ENCODE measurements at regions not wholly inside any gene's neighbourhood (a gene's known extent, or its start where the extent isn't known, plus 50 kb on each side); places are given as distances from the start of the nearest gene placed in this dataset.

- TF ChIP-seq POLR2A (IDR thresholded peaks at IDR 0.05) (no peak), POLR2AphosphoS5 (IDR thresholded peaks at IDR 0.05) (no peak), CTCF (IDR thresholded peaks at IDR 0.05 in 8 of 11, conservative IDR thresholded peaks at IDR 0.05 in 3 of 11) (no peak)
- WGBS, 5 donors = 65 to 82% (median 79%) methylated on average over 3 of the region's 3 CpGs
- Histone ChIP-seq H3K4me3 (no peak overlapping the region), H3K36me3 (no peaks in the 10 kb centered on the region), H3K9me3 (peaks cover 0 to 10% (median 0%) of the 10 kb centered on the region in 8 donors), H3K4me1 (no peaks in the 10 kb centered on the region), H3K27ac (no peak overlapping the region), H3K27me3 (replicated peaks in 1 of 7) (peaks cover 0 to 16% (median 3%) of the 10 kb centered on the region in 7 donors)
- intact Hi-C loops (cut with DNase I; ENCODE audit: low total_unique reads) = no loop called here
- no peak for DNase-seq
Observed at GRCh38 chr5:174412941-174413340, 311.4 kb upstream of the MSX2 start.

- Histone ChIP-seq H3K36me3 (no peaks in the 10 kb centered on the region), H3K4me3 (no peak overlapping the region), H3K27me3 (replicated peaks in 1 of 7) (peaks cover 0 to 22% (median 9%) of the 10 kb centered on the region in 7 donors), H3K27ac (no peak overlapping the region), H3K9me3 (peaks cover 0 to 10% (median 0%) of the 10 kb centered on the region in 8 donors), H3K4me1 (no peaks in the 10 kb centered on the region)
- no peak for DNase-seq
- TF ChIP-seq POLR2A (IDR thresholded peaks at IDR 0.05) = no peak
- no peak for TF ChIP-seq CTCF (IDR thresholded peaks at IDR 0.05 in 8 of 11, conservative IDR thresholded peaks at IDR 0.05 in 3 of 11)
- TF ChIP-seq POLR2AphosphoS5 (IDR thresholded peaks at IDR 0.05) = no peak
- intact Hi-C loops (cut with DNase I; ENCODE audit: low total_unique reads) = no loop called here
- WGBS, 5 donors = 76 to 84% (median 81%) methylated on average over 10 of the region's 10 CpGs
Observed at GRCh38 chr5:174413567-174414314, 310.6 kb upstream of the MSX2 start.

- Histone ChIP-seq H3K4me1 (peaks cover 0 to 5% (median 5%) of the 10 kb centered on the region in 6 donors), H3K27me3 (replicated peaks in 1 of 7) (peaks cover 0 to 24% (median 13%) of the 10 kb centered on the region in 7 donors), H3K4me3 (no peak overlapping the region), H3K36me3 (no peaks in the 10 kb centered on the region), H3K9me3 (peaks cover 0 to 7% (median 0%) of the 10 kb centered on the region in 8 donors), H3K27ac (no peak overlapping the region)
- TF ChIP-seq CTCF (IDR thresholded peaks at IDR 0.05 in 8 of 11, conservative IDR thresholded peaks at IDR 0.05 in 3 of 11) (no peak), POLR2AphosphoS5 (IDR thresholded peaks at IDR 0.05) (no peak), POLR2A (IDR thresholded peaks at IDR 0.05) (no peak)
- no peak for DNase-seq
- 11 to 38% (median 14%) methylated on average over 1 of the region's 1 CpG for WGBS, 5 donors
- intact Hi-C loops (cut with DNase I; ENCODE audit: low total_unique reads) = no loop called here
Observed at GRCh38 chr5:174414315-174414710, 310.1 kb upstream of the MSX2 start.

GRCh38 chr5:174418809-174419539 lies 305.4 kb upstream of the MSX2 start:
- no peaks in the 10 kb centered on the region for H3K9me3 ChIP-seq
- H3K27me3 ChIP-seq (replicated peaks in 1 of 7) = peaks cover 0 to 40% (median 18%) of the 10 kb centered on the region in 7 donors
- peak overlapping the region in 1 of 8 donors; percentile 16 for H3K4me3 ChIP-seq
- no peak for DNase-seq
- no peak for TF ChIP-seq CTCF (IDR thresholded peaks at IDR 0.05 in 8 of 11, conservative IDR thresholded peaks at IDR 0.05 in 3 of 11)
- no peak for TF ChIP-seq POLR2AphosphoS5 (IDR thresholded peaks at IDR 0.05)
- no peak for TF ChIP-seq POLR2A (IDR thresholded peaks at IDR 0.05)
- WGBS, 5 donors = 5 to 8% (median 7%) methylated on average over 18 of the region's 18 CpGs
- H3K4me1 ChIP-seq = peaks cover 0 to 9% (median 9%) of the 10 kb centered on the region in 6 donors
- intact Hi-C loops (cut with DNase I; ENCODE audit: low total_unique reads) = loop anchor here (5.0 kb wide), 1 partner anchor 373 kb away; no protein-coding TSS in a partner anchor
- no peaks in the 10 kb centered on the region for H3K36me3 ChIP-seq
- no peak overlapping the region for H3K27ac ChIP-seq
